ENCODE measurements at regions not wholly inside any gene's neighbourhood (a gene's known extent, or its start where the extent isn't known, plus 50 kb on each side); places are given as distances from the start of the nearest gene placed in this dataset.

DNA sequence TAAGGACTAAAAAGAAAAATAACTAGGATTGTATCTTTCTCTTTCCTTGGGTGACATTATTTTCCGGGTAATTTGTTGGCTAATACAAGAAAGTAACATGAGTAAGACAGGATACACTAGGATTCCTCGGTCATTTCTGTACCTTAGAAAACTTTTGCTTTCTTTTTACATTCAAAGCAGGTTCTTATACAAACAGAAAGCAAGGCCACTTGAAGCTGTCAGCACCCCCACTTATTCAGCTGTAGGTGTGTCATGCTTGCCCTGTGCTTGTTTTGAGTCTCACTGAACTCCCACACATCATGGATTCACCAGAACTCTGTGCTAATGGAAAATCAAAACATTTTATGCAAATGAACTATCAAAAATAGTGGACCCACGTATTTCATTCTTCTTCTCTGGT is 266.8 kb upstream of the CLEC14A start:
- DNase-seq (ENCODE audit: extremely low spot score): no peak
- TF ChIP-seq TARDBP (IDR thresholded peaks at IDR 0.05) (no peak), PKNOX1 (IDR thresholded peaks at IDR 0.05) (no peak), LEF1 (IDR thresholded peaks at IDR 0.05; ENCODE audit: borderline replicate concordance) (no peak), NFRKB (IDR thresholded peaks at IDR 0.05) (no peak), ELF4 (IDR thresholded peaks at IDR 0.05) (no peak), HDGF (IDR thresholded peaks at IDR 0.05; ENCODE audit: borderline replicate concordance) (no peak), ARNT (IDR thresholded peaks at IDR 0.05) (no peak), L3MBTL2 (conservative IDR thresholded peaks at IDR 0.05) (no peak), FOXM1 (IDR thresholded peaks at IDR 0.05; ENCODE audit: borderline replicate concordance) (no peak), SP1 (IDR thresholded peaks at IDR 0.05) (no peak)
- ChIA-PET CTCF (no interaction called here), POLR2A (no interaction called here)

- TF ChIP-seq NFRKB (IDR thresholded peaks at IDR 0.05) (no peak), LEF1 (IDR thresholded peaks at IDR 0.05; ENCODE audit: borderline replicate concordance) (no peak), L3MBTL2 (conservative IDR thresholded peaks at IDR 0.05) (no peak), CTBP1 (IDR thresholded peaks at IDR 0.05; ENCODE audit: borderline replicate concordance) (no peak), FOXK2 (IDR thresholded peaks at IDR 0.05) (no peak), FOXM1 (IDR thresholded peaks at IDR 0.05; ENCODE audit: borderline replicate concordance) (no peak), BHLHE40 (IDR thresholded peaks at IDR 0.05; ENCODE audit: borderline replicate concordance) (no peak), HDGF (IDR thresholded peaks at IDR 0.05; ENCODE audit: borderline replicate concordance) (no peak), TARDBP (IDR thresholded peaks at IDR 0.05) (no peak), ARNT (IDR thresholded peaks at IDR 0.05) (no peak)
- DNase-seq (ENCODE audit: extremely low spot score): no peak
- ChIA-PET CTCF (no interaction called here), POLR2A (no interaction called here)
Measured at GRCh38 chr14:38521591-38521990, 265.7 kb upstream of the CLEC14A start.

GRCh38 chr14:38517426-38517825 is 261.5 kb upstream of the CLEC14A start:
- ChIA-PET CTCF (no interaction called here), POLR2A (no interaction called here)
- no peak for DNase-seq (ENCODE audit: extremely low spot score)
- TF ChIP-seq LEF1 (IDR thresholded peaks at IDR 0.05; ENCODE audit: borderline replicate concordance): no peak
- TF ChIP-seq ELF4 (IDR thresholded peaks at IDR 0.05): no peak
- no peak for TF ChIP-seq PKNOX1 (IDR thresholded peaks at IDR 0.05)
- TF ChIP-seq CTBP1 (IDR thresholded peaks at IDR 0.05; ENCODE audit: borderline replicate concordance): no peak
- no peak for TF ChIP-seq BHLHE40 (IDR thresholded peaks at IDR 0.05; ENCODE audit: borderline replicate concordance)
- no peak for TF ChIP-seq FOXA1 (IDR thresholded peaks at IDR 0.05)
- no peak for TF ChIP-seq NFRKB (IDR thresholded peaks at IDR 0.05)
- TF ChIP-seq HDGF (IDR thresholded peaks at IDR 0.05; ENCODE audit: borderline replicate concordance): no peak

DNA sequence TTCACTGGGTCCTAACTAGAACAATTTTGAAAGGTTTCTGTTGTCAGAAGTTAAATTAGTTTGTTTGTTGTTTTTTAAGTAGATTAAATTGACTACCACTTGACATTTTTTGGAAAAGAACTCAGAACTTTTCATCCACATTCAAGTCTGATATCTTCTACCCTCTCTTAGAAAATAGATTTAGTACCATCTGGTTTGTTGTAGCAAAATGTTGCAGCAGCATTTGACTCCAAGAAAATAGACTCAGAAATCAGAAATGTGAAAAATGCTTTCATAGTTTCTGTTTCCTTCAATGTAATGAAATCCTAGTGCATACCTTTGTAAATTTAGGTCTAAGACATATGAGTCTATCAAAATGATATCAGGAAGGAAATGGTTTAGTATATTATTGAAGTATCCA is 256.3 kb upstream of the CLEC14A start:
- no peak for DNase-seq (ENCODE audit: extremely low spot score)
- TF ChIP-seq FOXM1 (IDR thresholded peaks at IDR 0.05; ENCODE audit: borderline replicate concordance): no peak
- no peak for TF ChIP-seq TARDBP (IDR thresholded peaks at IDR 0.05)
- TF ChIP-seq ELF4 (IDR thresholded peaks at IDR 0.05): no peak
- no peak for TF ChIP-seq FOXA1 (IDR thresholded peaks at IDR 0.05)
- TF ChIP-seq SP1 (IDR thresholded peaks at IDR 0.05): no peak
- no peak for TF ChIP-seq NFRKB (IDR thresholded peaks at IDR 0.05)
- TF ChIP-seq ZNF384 (IDR thresholded peaks at IDR 0.05): no peak
- no peak for TF ChIP-seq ARNT (IDR thresholded peaks at IDR 0.05)
- no peak for TF ChIP-seq PKNOX1 (IDR thresholded peaks at IDR 0.05)
- no peak for TF ChIP-seq SUZ12 (IDR thresholded peaks at IDR 0.05)
- no peak for TF ChIP-seq CTBP1 (IDR thresholded peaks at IDR 0.05; ENCODE audit: borderline replicate concordance)
- no peak for TF ChIP-seq HDGF (IDR thresholded peaks at IDR 0.05; ENCODE audit: borderline replicate concordance)
- TF ChIP-seq LEF1 (IDR thresholded peaks at IDR 0.05; ENCODE audit: borderline replicate concordance): no peak
- TF ChIP-seq L3MBTL2 (conservative IDR thresholded peaks at IDR 0.05): no peak
- TF ChIP-seq FOXK2 (IDR thresholded peaks at IDR 0.05): no peak
- CTCF ChIA-PET: no interaction called here

DNA sequence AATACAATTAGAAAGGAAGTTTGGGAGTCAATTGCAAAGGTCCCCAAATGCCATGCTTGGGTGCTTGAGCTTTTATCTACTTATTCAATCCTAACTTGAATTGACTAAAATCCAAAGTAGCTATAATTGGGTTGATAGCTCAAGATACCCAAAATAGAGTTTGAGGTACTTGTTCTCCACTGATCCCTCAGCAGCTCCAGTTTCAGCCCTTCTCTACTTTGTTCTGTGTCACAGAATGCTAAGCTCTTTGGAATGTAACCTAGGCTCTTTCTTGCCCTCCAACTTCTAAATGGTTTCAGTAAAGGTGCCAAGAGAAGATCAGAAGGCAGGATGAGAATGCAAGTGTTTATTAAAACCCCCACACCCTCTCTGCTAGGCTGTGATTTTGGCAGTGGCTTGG is 251.4 kb upstream of the CLEC14A start:
- DNase-seq (ENCODE audit: extremely low spot score): no peak
- CTCF ChIA-PET: no interaction called here
- POLR2A ChIA-PET: no interaction called here
- TF ChIP-seq ELF4 (IDR thresholded peaks at IDR 0.05) (no peak), PKNOX1 (IDR thresholded peaks at IDR 0.05) (no peak), FOXK2 (IDR thresholded peaks at IDR 0.05) (no peak), TARDBP (IDR thresholded peaks at IDR 0.05) (no peak), ZNF384 (IDR thresholded peaks at IDR 0.05) (no peak), NFRKB (IDR thresholded peaks at IDR 0.05) (no peak), L3MBTL2 (conservative IDR thresholded peaks at IDR 0.05) (no peak), BHLHE40 (IDR thresholded peaks at IDR 0.05; ENCODE audit: borderline replicate concordance) (no peak), FOXM1 (IDR thresholded peaks at IDR 0.05; ENCODE audit: borderline replicate concordance) (no peak), LEF1 (IDR thresholded peaks at IDR 0.05; ENCODE audit: borderline replicate concordance) (no peak)

More for the DNA sequence above, 256.3 kb upstream of the CLEC14A start:
- POLR2A ChIA-PET: no interaction called here

DNA sequence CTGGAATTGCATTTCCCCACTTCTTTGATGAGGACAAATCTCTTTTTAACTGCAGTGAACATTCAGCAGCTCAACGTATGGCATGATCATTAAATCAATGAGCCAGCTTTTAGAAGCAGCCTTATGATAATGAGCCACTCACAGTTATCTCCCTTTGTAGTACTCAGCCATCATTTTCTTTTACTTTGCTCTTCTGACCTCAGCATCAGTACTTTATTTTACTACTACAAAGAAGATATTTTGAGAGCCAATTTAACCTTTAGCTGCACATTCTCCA is 250.0 kb upstream of the CLEC14A start:
- DNase-seq (ENCODE audit: extremely low spot score): no peak
- ChIA-PET POLR2A (no interaction called here), CTCF (interaction anchor here (0.6 kb wide), 1 partner anchor 528 kb away, joined by 5 read pairs; no protein-coding TSS in a partner anchor)
- TF ChIP-seq ARNT (IDR thresholded peaks at IDR 0.05): no peak
- no peak for TF ChIP-seq FOXK2 (IDR thresholded peaks at IDR 0.05)
- no peak for TF ChIP-seq CTBP1 (IDR thresholded peaks at IDR 0.05; ENCODE audit: borderline replicate concordance)
- TF ChIP-seq TARDBP (IDR thresholded peaks at IDR 0.05): no peak
- no peak for TF ChIP-seq FOXM1 (IDR thresholded peaks at IDR 0.05; ENCODE audit: borderline replicate concordance)
- TF ChIP-seq L3MBTL2 (conservative IDR thresholded peaks at IDR 0.05): no peak
- no peak for TF ChIP-seq FOXA1 (IDR thresholded peaks at IDR 0.05)
- no peak for TF ChIP-seq ZNF384 (IDR thresholded peaks at IDR 0.05)
- TF ChIP-seq NFRKB (IDR thresholded peaks at IDR 0.05): no peak
- TF ChIP-seq HDGF (IDR thresholded peaks at IDR 0.05; ENCODE audit: borderline replicate concordance): no peak
- no peak for TF ChIP-seq SUZ12 (IDR thresholded peaks at IDR 0.05)
- no peak for TF ChIP-seq LEF1 (IDR thresholded peaks at IDR 0.05; ENCODE audit: borderline replicate concordance)
- TF ChIP-seq BHLHE40 (IDR thresholded peaks at IDR 0.05; ENCODE audit: borderline replicate concordance): no peak
- TF ChIP-seq ELF4 (IDR thresholded peaks at IDR 0.05): no peak
- TF ChIP-seq PKNOX1 (IDR thresholded peaks at IDR 0.05): no peak
- TF ChIP-seq SP1 (IDR thresholded peaks at IDR 0.05): no peak
